Activated CD4-positive, alpha-beta T cell treated with anti-CD3 and anti-CD28 coated beads for 24 hours (primary cell): ENCODE measurements at regions not wholly inside any gene's neighbourhood (a gene's known extent, or its start where the extent isn't known, plus 50 kb on each side); places are given as distances from the start of the nearest gene placed in this dataset.
"Not testable (repeated sequence)": the region's sequence is repeated elsewhere in the genome, so short reads cannot be mapped to it uniquely, and the experiment has no call there.

ENCODE experiments used
- DNase-seq, 2 donors: peaks; one replicate each; pipeline ENCODE4 v3.0.0-alpha.2; 2020; ENCODE audit warnings: low read depth in 2 of 2

- DNase-seq, result not testable (repeated sequence)
These were observed 116.9 kb upstream of the ZNF337 start for GRCh38 chr20:25813511-25813910.

GRCh38 chr20:25798174-25798993 is 101.7 kb upstream of the ZNF337 start:
- not testable (repeated sequence) for DNase-seq

- not testable (repeated sequence) for DNase-seq
These were observed 100.4 kb upstream of the ZNF337 start for GRCh38 chr20:25797062-25797461.

GRCh38 chr20:25777241-25777640 is 80.6 kb upstream of the ZNF337 start:
- not testable (repeated sequence) for DNase-seq

GRCh38 chr20:25774711-25775110 is 78.1 kb upstream of the ZNF337 start:
- not testable (repeated sequence) for DNase-seq

GRCh38 chr20:25774203-25774602 is 77.5 kb upstream of the ZNF337 start:
- not testable (repeated sequence) for DNase-seq

GRCh38 chr20:25772437-25772836 is 75.8 kb upstream of the ZNF337 start:
- not testable (repeated sequence) for DNase-seq

GRCh38 chr20:25771818-25772217 is 75.2 kb upstream of the ZNF337 start:
- not testable (repeated sequence) for DNase-seq

GRCh38 chr20:25761596-25761995 is 64.9 kb upstream of the ZNF337 start:
- DNase-seq, result no peak

- DNase-seq, result not testable (repeated sequence)
These were observed 64.4 kb upstream of the ZNF337 start for GRCh38 chr20:25761046-25761445.

GRCh38 chr20:25750765-25751696 is 54.4 kb upstream of the ZNF337 start:
- peak; percentile 27 to 38 for DNase-seq

GRCh38 chr20:25750220-25750764 is 53.6 kb upstream of the ZNF337 start:
- no peak for DNase-seq

GRCh38 chr20:25749649-25750048 is 53.0 kb upstream of the ZNF337 start:
- no peak for DNase-seq
